Activated naive CD4-positive, alpha-beta T cell treated with anti-CD3 and anti-CD28 coated beads, Interleukin-2, amount 10 ng/mL, durations not matched to agents 7 days and 5 days (primary cell): ENCODE measurements at regions not wholly inside any gene's neighbourhood (a gene's known extent, or its start where the extent isn't known, plus 50 kb on each side); places are given as distances from the start of the nearest gene placed in this dataset.

Experiments used
- CTCF ChIA-PET: fragments of 350-600 bp; sonication (Branson Sonifier 250); formaldehyde crosslinking; loops from one replicate; lab custom pipeline; 2021; ENCODE audit warnings: antibody characterized with exemption; lab: Charles Lee
- DNase-seq: peaks from one replicate; pipeline ENCODE4 v3.0.0-alpha.2; 2020
- H3K27ac Mint-ChIP-seq: one replicate; pipeline ENCODE4 v1.8.0; 2021; ENCODE audit warnings: mild to moderate bottlenecking, moderate library complexity, mixed read lengths
- H3K27me3 Mint-ChIP-seq: one replicate; pipeline ENCODE4 v1.8.0; 2021; ENCODE audit warnings: mild to moderate bottlenecking, mixed read lengths
- H3K36me3 Mint-ChIP-seq: one replicate; pipeline ENCODE4 v1.8.0; 2021; ENCODE audit warnings: mixed read lengths
- H3K4me1 Mint-ChIP-seq: one replicate; pipeline ENCODE4 v1.8.0; 2021; ENCODE audit warnings: mixed read lengths
- H3K4me3 Mint-ChIP-seq: one replicate; pipeline ENCODE4 v1.8.0; 2021; ENCODE audit warnings: mild to moderate bottlenecking, moderate library complexity, mixed read lengths
- H3K9me3 Mint-ChIP-seq: one replicate; pipeline ENCODE4 v1.8.0; 2021; ENCODE audit warnings: mixed read lengths

GRCh38 chr2:204279819-204280218, 265.5 kb upstream of the PARD3B start:
- CTCF ChIA-PET = no interaction called here

GRCh38 chr2:204280262-204280668, 265.0 kb upstream of the PARD3B start:
- no peaks in the 10 kb centered on the region for H3K36me3 Mint-ChIP-seq
- H3K4me1 Mint-ChIP-seq = no peaks in the 10 kb centered on the region
- no peaks in the 10 kb centered on the region for H3K9me3 Mint-ChIP-seq
- CTCF ChIA-PET = no interaction called here
- DNase-seq = no peak
- H3K27me3 Mint-ChIP-seq = peaks cover 30% of the 10 kb centered on the region
- H3K27ac Mint-ChIP-seq = no peak overlapping the region
- no peak overlapping the region for H3K4me3 Mint-ChIP-seq

More at GRCh38 chr2:204279819-204280218, 265.5 kb upstream of the PARD3B start:
- Mint-ChIP-seq H3K36me3 (no peaks in the 10 kb centered on the region), H3K27ac (no peak overlapping the region), H3K27me3 (peaks cover 30% of the 10 kb centered on the region), H3K4me1 (no peaks in the 10 kb centered on the region), H3K4me3 (no peak overlapping the region), H3K9me3 (no peaks in the 10 kb centered on the region)
- no peak for DNase-seq

GRCh38 chr2:204282081-204282480, 263.2 kb upstream of the PARD3B start:
- CTCF ChIA-PET = no interaction called here
- Mint-ChIP-seq H3K9me3 (no peaks in the 10 kb centered on the region), H3K4me3 (no peak overlapping the region), H3K4me1 (no peaks in the 10 kb centered on the region), H3K27ac (no peak overlapping the region), H3K36me3 (no peaks in the 10 kb centered on the region), H3K27me3 (peaks cover 26% of the 10 kb centered on the region)
- no peak for DNase-seq

GRCh38 chr2:204282525-204282924, 262.8 kb upstream of the PARD3B start:
- H3K4me3 Mint-ChIP-seq = no peak overlapping the region
- DNase-seq = no peak
- CTCF ChIA-PET = no interaction called here
- no peaks in the 10 kb centered on the region for H3K4me1 Mint-ChIP-seq
- H3K36me3 Mint-ChIP-seq = no peaks in the 10 kb centered on the region
- no peak overlapping the region for H3K27ac Mint-ChIP-seq
- H3K27me3 Mint-ChIP-seq = peaks cover 26% of the 10 kb centered on the region
- H3K9me3 Mint-ChIP-seq = no peaks in the 10 kb centered on the region

- Mint-ChIP-seq H3K9me3 (no peaks in the 10 kb centered on the region), H3K27me3 (peaks cover 18% of the 10 kb centered on the region), H3K4me3 (no peak overlapping the region), H3K27ac (no peak overlapping the region), H3K36me3 (no peaks in the 10 kb centered on the region), H3K4me1 (no peaks in the 10 kb centered on the region)
- no peak for DNase-seq
- CTCF ChIA-PET = no interaction called here
Measured at GRCh38 chr2:204289066-204289465, 256.2 kb upstream of the PARD3B start.

- Mint-ChIP-seq H3K36me3 (no peaks in the 10 kb centered on the region), H3K9me3 (no peaks in the 10 kb centered on the region), H3K27ac (no peak overlapping the region), H3K4me3 (no peak overlapping the region), H3K4me1 (no peaks in the 10 kb centered on the region), H3K27me3 (peaks cover 27% of the 10 kb centered on the region)
- no peak for DNase-seq
- CTCF ChIA-PET = no interaction called here
Measured at GRCh38 chr2:204292439-204292838, 252.8 kb upstream of the PARD3B start.

- peaks cover 23% of the 10 kb centered on the region for H3K27me3 Mint-ChIP-seq
- no peak for DNase-seq
- no peaks in the 10 kb centered on the region for H3K36me3 Mint-ChIP-seq
- H3K27ac Mint-ChIP-seq = no peak overlapping the region
- H3K4me3 Mint-ChIP-seq = no peak overlapping the region
- CTCF ChIA-PET = interaction anchor here (1.1 kb wide), 1 partner anchor 9 kb away, joined by 3 read pairs; no protein-coding TSS in a partner anchor
- H3K4me1 Mint-ChIP-seq = no peaks in the 10 kb centered on the region
- H3K9me3 Mint-ChIP-seq = no peaks in the 10 kb centered on the region
Measured at GRCh38 chr2:204293884-204294747, 251.2 kb upstream of the PARD3B start.

- no peak overlapping the region for H3K27ac Mint-ChIP-seq
- CTCF ChIA-PET = no interaction called here
- H3K27me3 Mint-ChIP-seq = peaks cover 21% of the 10 kb centered on the region
- H3K36me3 Mint-ChIP-seq = no peaks in the 10 kb centered on the region
- H3K4me1 Mint-ChIP-seq = no peaks in the 10 kb centered on the region
- no peak overlapping the region for H3K4me3 Mint-ChIP-seq
- no peaks in the 10 kb centered on the region for H3K9me3 Mint-ChIP-seq
- no peak for DNase-seq
Measured at GRCh38 chr2:204298404-204298803, 246.9 kb upstream of the PARD3B start.

- peaks cover 20% of the 10 kb centered on the region for H3K27me3 Mint-ChIP-seq
- H3K27ac Mint-ChIP-seq = no peak overlapping the region
- no peak overlapping the region for H3K4me3 Mint-ChIP-seq
- no peak for DNase-seq
- H3K4me1 Mint-ChIP-seq = no peaks in the 10 kb centered on the region
- H3K9me3 Mint-ChIP-seq = no peaks in the 10 kb centered on the region
- no peaks in the 10 kb centered on the region for H3K36me3 Mint-ChIP-seq
- CTCF ChIA-PET = interaction anchor here (0.6 kb wide), 1 partner anchor 20 kb away, joined by 3 read pairs; no protein-coding TSS in a partner anchor
Measured at GRCh38 chr2:204299766-204300165, 245.5 kb upstream of the PARD3B start.

GRCh38 chr2:204306667-204307066, 238.6 kb upstream of the PARD3B start:
- Mint-ChIP-seq H3K9me3 (no peaks in the 10 kb centered on the region), H3K4me3 (no peak overlapping the region), H3K36me3 (no peaks in the 10 kb centered on the region), H3K27ac (no peak overlapping the region), H3K27me3 (peaks cover 23% of the 10 kb centered on the region), H3K4me1 (no peaks in the 10 kb centered on the region)
- no peak for DNase-seq
- CTCF ChIA-PET = no interaction called here

GRCh38 chr2:204312105-204312504, 233.2 kb upstream of the PARD3B start:
- Mint-ChIP-seq H3K36me3 (no peaks in the 10 kb centered on the region), H3K4me3 (no peak overlapping the region), H3K4me1 (peaks cover 2% of the 10 kb centered on the region), H3K27ac (no peak overlapping the region), H3K9me3 (no peaks in the 10 kb centered on the region), H3K27me3 (peaks cover 26% of the 10 kb centered on the region)
- CTCF ChIA-PET = no interaction called here
- no peak for DNase-seq

GRCh38 chr2:204313256-204313655, 232.0 kb upstream of the PARD3B start:
- Mint-ChIP-seq H3K4me3 (no peak overlapping the region), H3K27me3 (peaks cover 34% of the 10 kb centered on the region), H3K36me3 (no peaks in the 10 kb centered on the region), H3K4me1 (peaks cover 2% of the 10 kb centered on the region), H3K27ac (no peak overlapping the region), H3K9me3 (no peaks in the 10 kb centered on the region)
- CTCF ChIA-PET = no interaction called here
- DNase-seq = no peak

- Mint-ChIP-seq H3K4me3 (no peak overlapping the region), H3K36me3 (no peaks in the 10 kb centered on the region), H3K4me1 (peaks cover 2% of the 10 kb centered on the region), H3K9me3 (no peaks in the 10 kb centered on the region), H3K27ac (no peak overlapping the region), H3K27me3 (peaks cover 38% of the 10 kb centered on the region)
- no peak for DNase-seq
- CTCF ChIA-PET = interaction anchor here (0.9 kb wide), 1 partner anchor 209 kb away, joined by 3 read pairs; no protein-coding TSS in a partner anchor
Measured at GRCh38 chr2:204315236-204315662, 230.0 kb upstream of the PARD3B start.

GRCh38 chr2:204317640-204318039, 227.6 kb upstream of the PARD3B start:
- H3K4me3 Mint-ChIP-seq = no peak overlapping the region
- no peaks in the 10 kb centered on the region for H3K36me3 Mint-ChIP-seq
- peaks cover 47% of the 10 kb centered on the region for H3K27me3 Mint-ChIP-seq
- peaks cover 8% of the 10 kb centered on the region for H3K4me1 Mint-ChIP-seq
- no peak for DNase-seq
- no peaks in the 10 kb centered on the region for H3K9me3 Mint-ChIP-seq
- CTCF ChIA-PET = no interaction called here
- H3K27ac Mint-ChIP-seq = no peak overlapping the region
